HG03571 (cell line): ENCODE measurements at regions not wholly inside any gene's neighbourhood (a gene's known extent, or its start where the extent isn't known, plus 50 kb on each side); places are given as distances from the start of the nearest gene placed in this dataset.
A peak's percentile ranks its signal among the peaks of the same experiment; 100 is the strongest.

ENCODE experiments used
- ATAC-seq: cut with Tn5 transposase; IDR thresholded peaks from one replicate; pipeline ENCODE4 v1.9.1; 2021; ENCODE audit not compliant: unreplicated experiment

DNA sequence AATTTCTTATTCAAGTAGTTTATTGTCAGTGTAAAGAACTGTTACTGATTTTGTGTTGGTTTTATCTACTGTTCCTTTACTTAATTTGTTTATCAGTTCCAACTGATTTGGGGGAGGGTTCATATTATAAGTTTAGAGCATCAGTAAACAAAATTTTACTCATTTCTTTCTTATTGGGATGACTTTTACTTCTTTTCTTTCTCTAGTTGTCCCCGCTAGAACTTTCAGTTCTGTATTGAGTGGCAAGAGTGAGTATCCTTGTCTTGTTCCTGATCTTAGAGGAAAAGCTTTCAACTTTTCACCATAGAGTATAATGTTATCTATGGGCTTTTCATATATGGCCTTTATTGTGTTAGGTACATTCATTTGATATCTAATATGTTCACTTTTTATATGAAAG lies 584.1 kb downstream of the LRFN5 start:
- ATAC-seq, result no peak

DNA sequence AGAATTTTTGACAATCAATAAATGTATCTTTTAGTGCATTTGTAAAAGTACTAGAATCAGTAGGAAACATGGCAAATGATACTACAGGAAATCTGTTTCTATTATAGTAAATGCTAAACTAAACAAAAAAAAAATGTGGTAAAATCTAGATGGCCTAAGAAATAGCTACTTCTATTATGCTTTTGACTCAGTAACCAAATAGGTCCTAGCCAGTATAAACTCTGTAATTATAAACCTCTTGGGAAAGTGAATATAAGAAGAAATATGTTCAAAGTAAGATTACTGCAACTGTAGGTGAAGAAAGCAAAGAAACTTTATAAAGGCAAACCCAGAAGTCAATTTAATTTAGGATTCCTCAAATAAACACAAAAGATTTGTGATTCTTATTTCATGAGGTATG lies 581.2 kb downstream of the LRFN5 start:
- ATAC-seq, result no peak

GRCh38 chr14:42185718-42186117 lies 579.0 kb downstream of the LRFN5 start:
- no peak for ATAC-seq

DNA sequence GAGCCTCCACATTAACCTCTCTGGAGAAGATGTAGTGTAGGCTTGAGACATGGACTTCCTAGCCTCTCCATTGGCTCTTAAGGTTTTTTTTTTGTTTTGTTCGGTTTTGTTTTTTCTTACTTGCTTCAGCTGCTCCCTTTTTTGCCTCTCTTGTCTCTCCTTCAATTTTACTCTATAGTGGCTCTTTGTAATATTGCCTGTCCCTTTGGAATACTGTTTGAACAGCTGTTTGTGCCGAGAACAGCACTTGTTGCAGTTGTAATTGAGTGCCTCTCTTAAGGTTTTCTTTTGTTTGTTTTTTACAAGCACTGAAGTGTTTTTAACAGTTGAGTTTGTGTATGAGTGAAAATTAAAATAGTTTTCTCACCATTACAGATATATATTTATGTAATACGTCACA lies 567.7 kb downstream of the LRFN5 start:
- ATAC-seq, result no peak

DNA sequence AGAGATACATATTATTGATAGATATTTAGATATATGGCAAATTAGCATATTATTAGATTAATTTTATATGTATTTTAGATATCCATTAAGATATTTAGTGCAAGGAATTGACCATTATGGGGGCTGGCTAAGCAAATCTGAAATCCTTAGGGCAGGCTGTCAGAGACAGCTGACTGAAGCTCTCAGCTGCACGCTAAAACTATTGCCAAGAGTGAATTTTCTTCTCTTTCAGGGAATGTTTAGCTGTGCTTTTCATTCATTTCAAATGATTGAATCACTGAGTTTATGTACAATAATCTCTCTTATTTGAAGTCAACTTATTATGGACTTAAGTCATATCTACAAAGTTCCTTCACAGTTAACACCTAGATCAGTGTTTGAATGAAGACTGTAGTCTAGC lies 566.5 kb downstream of the LRFN5 start:
- ATAC-seq, result no peak

DNA sequence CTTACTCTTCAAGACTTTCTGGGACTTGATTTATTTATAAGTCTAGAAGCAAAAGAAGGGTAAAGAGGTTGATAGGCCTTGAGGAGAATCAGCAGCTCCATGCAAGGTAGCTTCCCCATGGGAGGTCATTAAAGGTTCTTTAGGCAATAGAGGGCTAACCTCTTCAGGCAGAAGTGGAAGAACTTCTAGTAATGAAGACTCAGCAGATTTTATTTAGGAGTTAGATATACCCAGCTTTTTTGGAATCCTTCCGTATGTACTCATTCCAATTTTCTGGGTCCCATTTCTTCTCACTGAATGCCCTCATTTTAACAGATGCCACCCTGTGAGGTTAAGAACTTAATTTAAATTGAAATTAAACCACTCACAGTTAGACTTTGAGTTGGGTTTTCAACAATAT lies 565.6 kb downstream of the LRFN5 start:
- no peak for ATAC-seq

DNA sequence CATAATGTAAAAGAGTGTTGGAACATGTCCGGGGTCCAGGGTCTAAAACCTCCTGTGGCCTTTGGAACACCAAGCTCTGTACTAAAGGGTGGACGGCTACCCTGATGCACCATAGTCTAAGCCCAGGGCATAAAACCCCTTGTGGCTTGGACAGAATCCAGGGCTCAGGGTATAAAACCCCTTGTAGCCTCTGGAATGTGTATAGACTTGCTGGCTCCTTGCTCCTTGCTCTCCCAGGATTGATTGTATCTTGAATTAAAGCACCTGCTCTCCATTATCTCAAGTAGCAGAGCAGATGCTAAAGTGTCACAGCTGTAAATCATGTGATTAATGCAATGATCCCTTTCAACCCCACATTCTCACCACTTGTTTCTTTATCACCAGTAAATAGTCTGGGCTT lies 556.5 kb downstream of the LRFN5 start:
- no peak for ATAC-seq

DNA sequence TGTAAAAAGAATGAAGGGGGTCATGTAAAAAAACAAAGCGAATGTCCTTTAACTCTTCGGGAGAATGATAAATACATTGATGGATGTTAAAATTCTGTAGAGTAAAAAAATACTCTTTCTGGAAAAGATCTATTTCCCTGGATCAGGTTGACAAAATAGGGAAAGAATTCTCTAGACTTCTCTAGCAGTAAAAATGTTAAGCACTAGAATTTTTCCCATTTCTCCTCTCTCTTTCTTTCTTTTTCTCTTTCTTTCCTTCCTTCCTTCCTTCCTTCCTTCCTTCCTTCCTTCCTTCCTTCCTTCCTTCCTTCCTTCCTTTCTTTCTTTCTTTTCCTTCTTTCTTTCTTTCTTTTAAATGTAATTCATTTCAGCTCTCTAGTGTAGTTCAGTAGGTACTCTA lies 552.5 kb downstream of the LRFN5 start:
- no peak for ATAC-seq

- ATAC-seq, result peak; percentile 80
Observed at GRCh38 chr14:42149609-42150261, 543.1 kb downstream of the LRFN5 start.

GRCh38 chr14:42145766-42146165 lies 539.1 kb downstream of the LRFN5 start:
- no peak for ATAC-seq

DNA sequence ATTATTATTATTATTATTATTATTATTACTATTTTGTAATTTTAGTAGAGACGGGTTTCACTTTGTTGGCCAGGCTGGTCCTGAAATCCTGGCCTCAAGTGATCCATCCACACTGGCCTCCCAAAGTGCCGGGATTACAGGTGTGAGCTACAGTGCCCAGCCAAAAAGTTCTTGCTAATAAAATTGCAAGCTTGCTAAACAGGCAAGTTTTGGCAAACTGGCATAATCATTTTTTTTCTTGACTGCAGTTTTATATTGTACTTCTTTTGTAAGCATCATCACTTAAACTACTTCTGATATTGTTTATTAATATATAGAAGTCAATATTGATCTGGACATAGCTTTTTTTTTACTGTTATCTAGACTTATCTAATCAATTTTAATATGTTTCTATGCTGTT lies 536.4 kb downstream of the LRFN5 start:
- ATAC-seq, result no peak

GRCh38 chr14:42141328-42141727 lies 534.7 kb downstream of the LRFN5 start:
- ATAC-seq, result no peak

DNA sequence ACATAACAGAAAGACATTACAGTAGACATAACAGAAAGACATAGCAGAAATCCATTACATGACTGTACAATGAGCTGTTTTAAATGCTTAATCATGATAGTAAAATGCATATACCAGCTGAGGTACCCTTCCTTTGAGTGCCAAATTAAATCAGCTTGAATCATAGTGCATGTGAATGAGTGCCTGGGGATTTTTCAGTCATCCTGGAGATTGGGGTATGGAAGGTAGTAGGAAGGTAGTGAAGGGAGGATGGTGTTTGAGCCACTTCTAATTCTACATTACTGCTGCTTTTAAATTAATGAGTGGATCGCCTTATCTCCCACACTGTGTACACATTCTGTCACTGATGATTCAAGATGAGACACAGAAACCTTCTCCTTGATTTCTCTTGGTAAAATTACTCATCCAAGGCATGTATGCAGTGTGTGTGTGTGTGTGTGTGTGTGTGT lies 534.2 kb downstream of the LRFN5 start:
- no peak for ATAC-seq

- no peak for ATAC-seq
Observed at GRCh38 chr14:42140001-42140400, 533.3 kb downstream of the LRFN5 start.

- no peak for ATAC-seq
Observed at GRCh38 chr14:42138406-42138805, 531.7 kb downstream of the LRFN5 start.

- no peak for ATAC-seq
Observed at GRCh38 chr14:42130815-42131214, 524.1 kb downstream of the LRFN5 start.

DNA sequence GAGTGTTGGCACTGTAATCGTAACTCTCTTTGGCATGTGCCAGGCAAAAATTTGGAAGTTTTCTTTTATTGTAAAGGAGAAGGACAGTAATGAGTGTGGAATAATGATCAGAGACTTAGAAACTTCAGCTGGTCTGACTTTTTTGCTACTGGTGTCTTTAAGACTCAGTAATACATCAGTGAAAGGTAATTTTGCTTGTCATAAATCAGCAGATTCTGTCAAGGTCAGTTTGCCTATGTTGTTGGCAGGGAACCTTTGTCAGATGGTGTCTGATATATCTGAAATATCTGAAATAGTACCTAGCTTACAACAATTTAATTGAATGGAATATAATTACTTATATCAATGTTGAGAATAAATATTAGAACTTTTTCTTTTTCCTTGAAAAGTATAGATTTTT lies 516.9 kb downstream of the LRFN5 start:
- ATAC-seq, result no peak

DNA sequence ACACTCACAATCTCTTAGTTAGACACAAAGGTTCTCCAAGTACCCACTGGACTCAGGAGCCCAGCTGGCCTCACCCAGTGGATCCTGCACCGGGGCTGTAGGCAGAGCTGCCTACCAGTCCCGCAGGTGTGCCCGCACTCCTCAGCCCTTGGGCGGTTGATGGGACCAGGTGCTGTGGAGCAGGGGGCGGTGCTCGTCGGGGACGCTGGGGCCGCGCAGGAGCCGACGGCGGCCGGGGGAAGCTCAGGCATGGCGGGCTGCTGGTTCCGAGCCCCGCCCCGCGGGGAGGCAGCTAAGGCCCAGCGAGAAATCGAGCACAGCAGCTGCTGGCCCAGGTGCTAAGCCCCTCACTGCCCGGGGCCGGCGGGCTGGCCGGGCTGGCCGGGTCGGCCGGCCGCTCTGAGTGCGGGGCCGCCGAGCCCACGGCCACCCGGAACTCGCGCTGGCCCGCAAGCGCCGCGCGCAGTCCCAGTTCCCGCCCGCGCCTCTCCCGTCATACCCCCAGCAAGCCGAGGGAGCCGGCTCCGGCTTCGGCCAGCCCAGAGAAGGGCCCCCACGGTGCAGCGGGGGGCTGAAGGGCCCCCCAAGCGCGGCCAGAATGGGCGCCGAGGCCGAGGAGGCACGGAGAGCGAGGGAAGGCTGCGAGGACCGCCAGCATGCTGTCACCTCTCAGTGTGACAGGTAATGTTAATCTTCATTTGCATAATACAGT lies 506.8 kb downstream of the LRFN5 start:
- no peak for ATAC-seq

DNA sequence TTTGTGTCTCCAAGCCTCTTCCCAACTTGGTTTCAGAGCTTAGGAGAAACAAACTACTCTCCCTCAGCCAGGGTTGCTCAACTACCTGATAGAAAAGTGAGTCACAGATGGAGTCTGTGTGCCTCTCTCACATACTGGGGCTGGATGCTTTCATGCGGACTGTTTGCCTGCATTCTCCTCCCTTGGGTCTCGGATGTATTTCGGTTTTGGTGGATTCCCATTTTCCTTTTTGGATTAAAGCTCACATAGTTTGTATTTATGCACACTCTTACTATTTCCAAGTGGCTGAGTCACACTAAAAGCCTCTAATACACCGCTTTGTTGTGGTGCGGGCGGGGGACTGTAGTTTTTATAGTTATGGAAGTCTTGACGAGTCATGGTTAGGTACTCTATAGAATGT lies 505.4 kb downstream of the LRFN5 start:
- ATAC-seq, result no peak

DNA sequence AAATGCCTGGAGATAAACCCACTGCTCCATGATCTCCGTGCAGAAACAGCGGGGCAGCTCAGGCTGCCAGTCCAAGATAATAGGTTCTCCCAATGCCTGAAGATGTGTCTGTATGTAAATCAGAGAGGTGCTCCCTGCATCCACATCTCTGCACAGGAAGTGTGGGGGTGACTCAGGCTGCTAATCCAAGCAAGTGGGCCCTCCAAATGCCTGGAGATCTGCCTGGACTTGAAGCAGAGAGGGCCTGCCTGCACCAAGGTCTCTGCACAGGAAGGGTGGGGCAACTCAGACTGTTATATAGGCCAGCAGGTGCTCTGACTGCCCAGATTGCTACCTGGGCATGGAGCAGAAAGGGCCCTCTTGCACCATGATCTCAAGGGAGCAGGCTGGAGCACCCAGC lies 504.7 kb downstream of the LRFN5 start:
- ATAC-seq, result no peak

GRCh38 chr14:42110167-42110566 lies 503.5 kb downstream of the LRFN5 start:
- peak; percentile 74 for ATAC-seq

- no peak for ATAC-seq
Observed at GRCh38 chr14:42095155-42095554, 488.5 kb downstream of the LRFN5 start.

DNA sequence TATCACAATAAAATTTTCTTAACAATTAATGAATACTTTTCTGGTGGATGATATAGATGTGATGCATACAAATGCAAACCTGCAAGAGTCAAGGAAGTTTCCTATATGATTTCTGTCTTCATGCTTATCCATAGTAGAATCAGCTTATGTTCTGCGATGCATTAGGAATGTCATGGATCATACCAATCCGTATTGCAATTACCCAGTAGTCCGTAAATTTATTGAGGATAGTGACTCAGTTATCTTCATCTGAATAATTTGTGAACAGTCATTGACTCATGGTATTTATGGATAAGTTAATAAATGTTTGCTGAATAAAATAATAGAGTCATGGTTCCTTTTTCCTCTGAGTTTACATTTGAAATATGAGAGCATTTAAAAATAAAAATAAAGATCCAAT lies 483.4 kb downstream of the LRFN5 start:
- no peak for ATAC-seq
